CD4-positive, alpha-beta T cell (primary cell): ENCODE measurements at regions not wholly inside any gene's neighbourhood (a gene's known extent, or its start where the extent isn't known, plus 50 kb on each side); places are given as distances from the start of the nearest gene placed in this dataset. TPM values are rescaled to one million over a fixed set of nuclear protein-coding genes. Genes with fewer than 3 reads are reported as not detected.

Experiments used
- ATAC-seq: fragments of 200-7000 bp; cut with Tn5 transposase; one replicate; pipeline ENCODE4 v1.10.0; 2022; ENCODE audit warnings: mild to moderate bottlenecking; ENCODE audit not compliant: poor library complexity
- CTCF ChIA-PET: fragments of 350-600 bp; sonication (Branson Sonifier 250); formaldehyde crosslinking; loops from one replicate; lab custom pipeline; 2021; ENCODE audit warnings: antibody characterized with exemption, inconsistent platforms; lab: Charles Lee
- POLR2A ChIA-PET: fragments of 350-600 bp; sonication (Branson Sonifier 250); formaldehyde crosslinking; loops from one replicate; lab custom pipeline; 2021; ENCODE audit warnings: antibody characterized with exemption, inconsistent platforms; lab: Charles Lee
- DNase-seq, 14 experiments: peaks; one replicate each; pipeline ENCODE4 v3.0.0-alpha.2; 2013 to 2020; ENCODE audit warnings: mixed read lengths in 2 of 14
- H3K27ac ChIP-seq, 2 donors: one replicate each; pipeline versions ENCODE4 v1.5.1 to v1.7.0; 2013; ENCODE audit warnings: low read length in 2 of 2, low read depth in 1 of 2, mild to moderate bottlenecking in 1 of 2
- H3K27me3 ChIP-seq, 2 experiments: 1 replicate in 1 of 2; 2 replicates in 1 of 2; pipeline versions ENCODE4 v1.6.1 to v1.7.0; 2013; ENCODE audit warnings: low read length in 2 of 2, control low read depth in 1 of 2, mild to moderate bottlenecking in 1 of 2, moderate library complexity in 1 of 2; ENCODE audit not compliant: insufficient read depth in 2 of 2, control insufficient read depth in 1 of 2
- H3K36me3 ChIP-seq: one replicate; pipeline ENCODE4 v1.6.1; 2013; ENCODE audit warnings: low read length, control low read depth; ENCODE audit not compliant: insufficient read depth
- H3K4me1 ChIP-seq: one replicate; pipeline ENCODE4 v1.6.1; 2013; ENCODE audit warnings: low read length, control low read depth; ENCODE audit not compliant: insufficient read depth
- H3K4me3 ChIP-seq: one replicate; pipeline ENCODE4 v1.5.1; 2013; ENCODE audit warnings: mild to moderate bottlenecking, low read length, moderate library complexity
- H3K9me3 ChIP-seq, 2 experiments: 1 replicate in 1 of 2; 2 replicates in 1 of 2; pipeline versions ENCODE4 v1.6.1 to v1.7.0; 2013; ENCODE audit warnings: low read length in 2 of 2, mild to moderate bottlenecking in 2 of 2, control low read depth in 1 of 2, moderate library complexity in 1 of 2; ENCODE audit not compliant: control insufficient read depth in 1 of 2, insufficient read depth in 1 of 2
- H3K27ac Mint-ChIP-seq: one replicate; pipeline ENCODE4 v1.8.0; 2020; ENCODE audit warnings: mixed read lengths
- H3K27me3 Mint-ChIP-seq: one replicate; pipeline ENCODE4 v1.8.0; 2021; ENCODE audit warnings: mixed read lengths
- H3K36me3 Mint-ChIP-seq: one replicate; pipeline ENCODE4 v1.8.0; 2021; ENCODE audit warnings: low read depth, mixed read lengths
- H3K4me1 Mint-ChIP-seq: one replicate; pipeline ENCODE4 v1.8.0; 2021; ENCODE audit warnings: low read depth, mixed read lengths
- H3K4me3 Mint-ChIP-seq: one replicate; pipeline ENCODE4 v1.8.0; 2020; ENCODE audit warnings: mild to moderate bottlenecking, mixed read lengths
- H3K9me3 Mint-ChIP-seq: one replicate; pipeline ENCODE4 v1.8.0; 2020; ENCODE audit warnings: mixed read lengths
- intact Hi-C, 2 experiments: fragments of 100-400 bp; cut with DNase I in 1 of 2; cut with micrococcal nuclease in 1 of 2; formaldehyde crosslinking; loops; one replicate each; pipeline versions ENCODE4 v1.15.1 to v1.9.0; 2023 to 2025; cut with DNase I, micrococcal nuclease
- microRNA-seq: library from miRNA; unstranded; fragments of <30 nt; microRNA quantifications from one replicate; pipeline ENCODE4 v1.2.0, GENCODE V29; 2021; ENCODE audit warnings: borderline microRNAs expressed, borderline replicate concordance
- TF ChIP-seq, protein P1 (sequence below): fragments of 200-600 bp; IDR thresholded peaks from one replicate; pipeline ENCODE4 v1.8.0; 2022; ENCODE audit warnings: antibody characterized with exemption, mild to moderate bottlenecking

DNA sequence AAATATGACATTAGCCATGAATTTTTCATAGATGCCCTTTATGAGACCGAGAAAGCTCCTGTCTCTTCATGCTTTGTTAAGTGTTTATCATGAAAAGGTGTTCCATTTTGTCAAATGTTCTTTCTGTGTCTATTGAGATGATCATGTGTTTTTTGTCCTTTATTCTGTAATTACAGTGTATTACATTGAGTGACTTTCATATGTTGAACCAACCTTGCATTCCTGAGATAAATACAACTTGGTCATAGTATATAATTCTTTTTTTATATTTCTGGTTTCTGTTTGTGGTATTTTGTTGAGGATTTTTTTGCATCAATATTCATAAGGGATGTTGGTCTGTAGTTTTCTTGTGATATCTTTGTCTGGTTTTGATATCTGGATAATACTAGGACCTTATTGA, 52.9 kb upstream of the HPCAL1 start:
- DNase-seq (no peak), ATAC-seq (no peak)
- Histone ChIP-seq H3K27me3 (no peaks in the 10 kb centered on the region), H3K4me1 (no peaks in the 10 kb centered on the region), H3K36me3 (no peaks in the 10 kb centered on the region), H3K4me3 (no peak overlapping the region), H3K9me3 (peaks cover 0 to 16% of the 10 kb centered on the region in 2 experiments), H3K27ac (no peak overlapping the region)
- ChIA-PET POLR2A (interaction anchor here (0.7 kb wide), 1 partner anchor 115 kb away, joined by 3 read pairs; no protein-coding TSS in a partner anchor), CTCF (no interaction called here)
- H3K4me3 Mint-ChIP-seq = no peak overlapping the region
- peaks cover 6% of the 10 kb centered on the region for H3K9me3 Mint-ChIP-seq
- no peak overlapping the region for H3K27ac Mint-ChIP-seq
- H3K4me1 Mint-ChIP-seq = no peaks in the 10 kb centered on the region
- intact Hi-C loops = no loop called here
- no peaks in the 10 kb centered on the region for H3K36me3 Mint-ChIP-seq
- H3K27me3 Mint-ChIP-seq = no peaks in the 10 kb centered on the region
- TF ChIP-seq, protein P1, sequence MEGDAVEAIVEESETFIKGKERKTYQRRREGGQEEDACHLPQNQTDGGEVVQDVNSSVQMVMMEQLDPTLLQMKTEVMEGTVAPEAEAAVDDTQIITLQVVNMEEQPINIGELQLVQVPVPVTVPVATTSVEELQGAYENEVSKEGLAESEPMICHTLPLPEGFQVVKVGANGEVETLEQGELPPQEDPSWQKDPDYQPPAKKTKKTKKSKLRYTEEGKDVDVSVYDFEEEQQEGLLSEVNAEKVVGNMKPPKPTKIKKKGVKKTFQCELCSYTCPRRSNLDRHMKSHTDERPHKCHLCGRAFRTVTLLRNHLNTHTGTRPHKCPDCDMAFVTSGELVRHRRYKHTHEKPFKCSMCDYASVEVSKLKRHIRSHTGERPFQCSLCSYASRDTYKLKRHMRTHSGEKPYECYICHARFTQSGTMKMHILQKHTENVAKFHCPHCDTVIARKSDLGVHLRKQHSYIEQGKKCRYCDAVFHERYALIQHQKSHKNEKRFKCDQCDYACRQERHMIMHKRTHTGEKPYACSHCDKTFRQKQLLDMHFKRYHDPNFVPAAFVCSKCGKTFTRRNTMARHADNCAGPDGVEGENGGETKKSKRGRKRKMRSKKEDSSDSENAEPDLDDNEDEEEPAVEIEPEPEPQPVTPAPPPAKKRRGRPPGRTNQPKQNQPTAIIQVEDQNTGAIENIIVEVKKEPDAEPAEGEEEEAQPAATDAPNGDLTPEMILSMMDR = no peak

DNA sequence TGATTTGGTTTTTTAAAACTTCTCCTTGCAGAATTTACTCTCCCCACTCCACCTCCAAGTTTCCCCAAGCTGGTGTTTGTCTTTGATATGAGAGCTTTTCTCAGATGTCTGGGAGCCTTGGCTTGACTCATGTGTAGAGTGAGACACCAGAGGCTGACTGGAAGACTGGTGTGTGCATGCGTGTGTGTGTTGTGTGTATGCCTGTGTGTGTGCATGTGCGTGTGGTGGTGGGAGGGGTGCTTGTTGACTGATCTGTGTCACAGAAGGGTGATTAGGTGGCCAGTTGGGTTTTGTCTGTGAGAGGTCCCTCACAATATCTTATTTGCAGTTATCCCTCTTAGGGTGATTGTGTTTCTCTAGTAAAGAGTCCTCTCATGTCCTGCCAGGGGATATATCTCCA, 50.5 kb upstream of the HPCAL1 start:
- Histone ChIP-seq H3K36me3 (no peaks in the 10 kb centered on the region), H3K4me3 (no peak overlapping the region), H3K27me3 (no peaks in the 10 kb centered on the region), H3K27ac (no peak overlapping the region), H3K9me3 (peaks cover 0 to 16% of the 10 kb centered on the region in 2 experiments), H3K4me1 (no peaks in the 10 kb centered on the region)
- ChIA-PET POLR2A (no interaction called here), CTCF (no interaction called here)
- H3K27ac Mint-ChIP-seq = no peak overlapping the region
- H3K27me3 Mint-ChIP-seq = no peaks in the 10 kb centered on the region
- DNase-seq (no peak), ATAC-seq (no peak)
- no peak overlapping the region for H3K4me3 Mint-ChIP-seq
- intact Hi-C loops = no loop called here
- H3K9me3 Mint-ChIP-seq = peaks cover 6% of the 10 kb centered on the region
- no peaks in the 10 kb centered on the region for H3K36me3 Mint-ChIP-seq
- no peaks in the 10 kb centered on the region for H3K4me1 Mint-ChIP-seq
- TF ChIP-seq, protein P1 = no peak

DNA sequence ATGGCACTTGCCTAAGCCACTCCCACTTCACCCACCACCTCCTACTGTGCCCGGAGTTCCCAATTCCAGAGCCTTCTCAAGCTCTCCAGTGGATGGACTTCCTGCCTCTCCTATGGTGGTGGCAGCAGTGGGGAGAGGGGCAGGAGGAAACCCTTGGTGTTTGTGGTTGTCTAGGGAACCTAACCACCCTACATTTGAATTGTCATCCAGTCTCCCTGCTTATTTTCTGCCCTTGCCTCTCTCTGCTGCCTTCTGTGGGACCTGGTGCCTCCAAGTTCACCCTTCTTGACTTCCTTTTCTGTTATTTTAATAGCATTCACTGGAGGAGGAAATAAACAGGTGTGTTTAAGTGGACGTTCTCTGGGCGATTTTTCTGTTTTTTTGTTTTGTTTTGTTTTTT, 50.0 kb upstream of the HPCAL1 start:
- H3K27ac ChIP-seq = no peak overlapping the region
- peaks cover 0 to 16% of the 10 kb centered on the region in 2 experiments for H3K9me3 ChIP-seq
- peaks cover 6% of the 10 kb centered on the region for H3K9me3 Mint-ChIP-seq
- H3K4me3 ChIP-seq = no peak overlapping the region
- no peak for ATAC-seq
- no peaks in the 10 kb centered on the region for H3K4me1 Mint-ChIP-seq
- no peak for DNase-seq
- intact Hi-C loops = no loop called here
- no peak overlapping the region for H3K4me3 Mint-ChIP-seq
- H3K27ac Mint-ChIP-seq = no peak overlapping the region
- POLR2A ChIA-PET = no interaction called here
- no peaks in the 10 kb centered on the region for H3K36me3 ChIP-seq
- no peaks in the 10 kb centered on the region for H3K27me3 Mint-ChIP-seq
- H3K36me3 Mint-ChIP-seq = no peaks in the 10 kb centered on the region
- H3K4me1 ChIP-seq = no peaks in the 10 kb centered on the region
- CTCF ChIA-PET = no interaction called here
- TF ChIP-seq, protein P1 = no peak
- no peaks in the 10 kb centered on the region for H3K27me3 ChIP-seq

Small RNAs in the stretch of these regions (microRNA-seq; reads per million reads assigned to microRNA genes)
- not detected for gene MIR4261
